Astrocyte (in vitro differentiated cells and primary cell): ENCODE measurements at regions not wholly inside any gene's neighbourhood (a gene's known extent, or its start where the extent isn't known, plus 50 kb on each side); places are given as distances from the start of the nearest gene placed in this dataset.

ENCODE experiments used
- DNase-seq: peaks from one replicate; pipeline ENCODE4 v3.0.0-alpha.2; 2010; ENCODE audit warnings: low read depth
- FAIRE-seq: peaks from 2 replicates; lab custom pipeline; 2011; peaks lifted over from hg19 to GRCh38; lab: Jason Lieb, UNC
- H2AFZ ChIP-seq: 2 replicates; pipeline ENCODE4 v1.6.0; 2012; ENCODE audit warnings: low read depth, low read length, inconsistent platforms
- H3K27ac ChIP-seq: 2 replicates; pipeline ENCODE4 v1.5.1; 2011; ENCODE audit warnings: low read depth, low read length, inconsistent platforms
- H3K27me3 ChIP-seq: 2 replicates; pipeline ENCODE4 v1.6.0; 2011; ENCODE audit warnings: low read length, inconsistent platforms; ENCODE audit not compliant: insufficient read depth
- H3K36me3 ChIP-seq: 2 replicates; pipeline ENCODE4 v1.5.1; 2011; ENCODE audit warnings: low read length, inconsistent platforms; ENCODE audit not compliant: insufficient read depth
- H3K4me1 ChIP-seq: 2 replicates; pipeline ENCODE4 v1.5.1; 2011; ENCODE audit warnings: low read length, inconsistent platforms; ENCODE audit not compliant: insufficient read depth
- H3K4me2 ChIP-seq: 2 replicates; pipeline ENCODE4 v1.6.0; 2012; ENCODE audit warnings: low read length, inconsistent platforms
- H3K4me3 ChIP-seq: 2 replicates; pipeline ENCODE4 v1.5.1; 2011; ENCODE audit warnings: low read depth, mild to moderate bottlenecking, low read length, inconsistent platforms; ENCODE audit not compliant: insufficient read depth
- H3K79me2 ChIP-seq: 2 replicates; pipeline ENCODE4 v1.6.0; 2012; ENCODE audit warnings: mild to moderate bottlenecking, low read length, inconsistent platforms; ENCODE audit not compliant: insufficient read depth
- H3K9ac ChIP-seq: 2 replicates; pipeline ENCODE4 v1.6.0; 2012; ENCODE audit warnings: mild to moderate bottlenecking, low read length, inconsistent platforms
- H3K9me3 ChIP-seq: 2 replicates; pipeline ENCODE4 v1.5.1; 2012; ENCODE audit warnings: low read depth, mild to moderate bottlenecking, low read length, inconsistent platforms; ENCODE audit not compliant: insufficient read depth
- H4K20me1 ChIP-seq: 2 replicates; pipeline ENCODE4 v1.6.0; 2012; ENCODE audit warnings: low read length, inconsistent platforms; ENCODE audit not compliant: insufficient read depth
- H3K27ac Mint-ChIP-seq: one replicate; pipeline ENCODE4 v1.8.0; 2021; ENCODE audit warnings: mild to moderate bottlenecking, mixed read lengths; ENCODE audit not compliant: unreplicated experiment
- H3K27me3 Mint-ChIP-seq: one replicate; pipeline ENCODE4 v1.8.0; 2021; ENCODE audit warnings: low read depth, mixed read lengths; ENCODE audit not compliant: unreplicated experiment
- H3K36me3 Mint-ChIP-seq: one replicate; pipeline ENCODE4 v1.8.0; 2021; ENCODE audit warnings: low read depth, mixed read lengths; ENCODE audit not compliant: unreplicated experiment
- H3K4me1 Mint-ChIP-seq: one replicate; pipeline ENCODE4 v1.8.0; 2021; ENCODE audit warnings: low read depth, mixed read lengths; ENCODE audit not compliant: unreplicated experiment
- H3K4me3 Mint-ChIP-seq: one replicate; pipeline ENCODE4 v1.8.0; 2021; ENCODE audit warnings: mild to moderate bottlenecking, moderate library complexity, mixed read lengths; ENCODE audit not compliant: unreplicated experiment
- H3K9me3 Mint-ChIP-seq: one replicate; pipeline ENCODE4 v1.8.0; 2021; ENCODE audit warnings: mild to moderate bottlenecking, mixed read lengths; ENCODE audit not compliant: unreplicated experiment
- CTCF ChIP-seq: IDR thresholded peaks from 2 replicates; pipeline ENCODE4 v1.5.1; 2011; ENCODE audit warnings: low read depth, mild to moderate bottlenecking, inconsistent platforms, low read length, moderate library complexity; ENCODE audit not compliant: insufficient read depth
- EZH2 ChIP-seq: IDR thresholded peaks from 2 replicates; pipeline ENCODE4 v1.6.1; 2012; ENCODE audit warnings: mild to moderate bottlenecking, low read length, inconsistent platforms; ENCODE audit not compliant: insufficient read depth

GRCh38 chr5:110070836-110071235 lies 381.1 kb downstream of the MAN2A1 start:
- Histone ChIP-seq H3K9me3 (peaks cover 7% of the 10 kb centered on the region), H4K20me1 (no peaks in the 10 kb centered on the region), H3K27ac (no peak overlapping the region), H3K79me2 (no peaks in the 10 kb centered on the region), H3K4me3 (no peak overlapping the region), H3K36me3 (no peaks in the 10 kb centered on the region), H3K4me2 (no peak overlapping the region), H3K27me3 (no peaks in the 10 kb centered on the region), H2AFZ (no peak overlapping the region), H3K4me1 (no peaks in the 10 kb centered on the region), H3K9ac (no peak overlapping the region)
- H3K27ac Mint-ChIP-seq: no peak overlapping the region
- no peak for DNase-seq
- H3K9me3 Mint-ChIP-seq: peaks cover 12% of the 10 kb centered on the region
- no peak for TF ChIP-seq EZH2
- no peak for TF ChIP-seq CTCF
- H3K27me3 Mint-ChIP-seq: no peaks in the 10 kb centered on the region
- no peak for FAIRE-seq
- H3K36me3 Mint-ChIP-seq: no peaks in the 10 kb centered on the region
- no peak overlapping the region for H3K4me3 Mint-ChIP-seq
- H3K4me1 Mint-ChIP-seq: peaks cover 2% of the 10 kb centered on the region

DNA sequence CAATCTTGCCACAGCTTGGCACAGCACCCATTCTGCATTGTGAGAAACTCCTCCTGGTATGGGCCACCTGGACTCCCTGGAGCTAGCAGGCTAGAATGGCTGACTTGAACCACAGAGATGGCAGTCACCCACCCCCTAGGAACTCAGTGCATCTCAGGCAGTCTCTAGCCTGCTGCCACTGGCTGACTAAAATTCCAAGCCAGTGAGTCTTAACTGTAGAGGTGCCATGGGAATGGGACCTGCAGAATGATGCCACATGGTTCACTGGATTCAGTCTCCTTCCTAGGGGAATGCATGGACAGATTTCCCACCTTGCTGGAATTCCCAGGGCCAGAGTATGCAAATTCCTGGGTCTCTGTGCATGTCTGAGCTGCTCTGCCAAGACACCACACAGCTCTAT lies 382.9 kb downstream of the MAN2A1 start:
- Histone ChIP-seq H3K9ac (no peak overlapping the region), H3K9me3 (peaks cover 7% of the 10 kb centered on the region), H4K20me1 (no peaks in the 10 kb centered on the region), H3K79me2 (no peaks in the 10 kb centered on the region), H3K36me3 (no peaks in the 10 kb centered on the region), H3K4me2 (no peak overlapping the region), H3K4me3 (no peak overlapping the region), H2AFZ (no peak overlapping the region), H3K4me1 (no peaks in the 10 kb centered on the region), H3K27ac (no peak overlapping the region), H3K27me3 (no peaks in the 10 kb centered on the region)
- H3K9me3 Mint-ChIP-seq: peaks cover 14% of the 10 kb centered on the region
- H3K36me3 Mint-ChIP-seq: no peaks in the 10 kb centered on the region
- H3K4me3 Mint-ChIP-seq: no peak overlapping the region
- H3K27me3 Mint-ChIP-seq: no peaks in the 10 kb centered on the region
- H3K4me1 Mint-ChIP-seq: no peaks in the 10 kb centered on the region
- H3K27ac Mint-ChIP-seq: no peak overlapping the region
- FAIRE-seq: no peak
- no peak for TF ChIP-seq CTCF
- no peak for TF ChIP-seq EZH2
- no peak for DNase-seq

DNA sequence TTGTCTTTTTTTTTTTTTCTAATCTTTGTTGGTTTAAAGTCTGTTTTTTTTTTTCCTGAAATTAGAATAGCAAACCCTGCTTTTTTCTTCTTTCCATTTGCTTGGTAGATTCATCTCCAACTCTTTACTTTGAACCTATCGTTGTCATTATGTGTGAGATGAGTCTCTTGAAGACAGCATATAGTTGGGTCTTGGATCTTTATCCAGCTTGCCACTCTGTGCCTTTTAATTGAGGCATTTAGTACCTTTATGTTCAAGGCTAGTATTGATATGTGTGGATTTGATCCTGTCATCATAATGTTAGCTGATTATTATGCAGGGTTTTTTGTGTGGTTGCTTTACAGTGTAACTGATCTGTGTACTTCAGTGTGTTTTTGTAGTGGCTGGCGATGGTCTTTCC lies 383.8 kb downstream of the MAN2A1 start:
- DNase-seq: no peak
- no peak overlapping the region for H3K4me3 Mint-ChIP-seq
- FAIRE-seq: no peak
- H3K9me3 Mint-ChIP-seq: peaks cover 10% of the 10 kb centered on the region
- no peak overlapping the region for H3K27ac ChIP-seq
- H3K27me3 Mint-ChIP-seq: no peaks in the 10 kb centered on the region
- no peaks in the 10 kb centered on the region for H3K79me2 ChIP-seq
- H3K4me2 ChIP-seq: no peak overlapping the region
- no peaks in the 10 kb centered on the region for H3K4me1 ChIP-seq
- H3K36me3 ChIP-seq: no peaks in the 10 kb centered on the region
- no peaks in the 10 kb centered on the region for H3K36me3 Mint-ChIP-seq
- TF ChIP-seq CTCF (no peak), EZH2 (no peak)
- H3K4me3 ChIP-seq: no peak overlapping the region
- H3K27ac Mint-ChIP-seq: no peak overlapping the region
- H3K9ac ChIP-seq: no peak overlapping the region
- peaks cover 7% of the 10 kb centered on the region for H3K9me3 ChIP-seq
- H4K20me1 ChIP-seq: no peaks in the 10 kb centered on the region
- H3K4me1 Mint-ChIP-seq: no peaks in the 10 kb centered on the region
- no peak overlapping the region for H2AFZ ChIP-seq
- H3K27me3 ChIP-seq: no peaks in the 10 kb centered on the region
